Progenitor cell of endocrine pancreas (in vitro differentiated cells): ENCODE measurements at regions not wholly inside any gene's neighbourhood (a gene's known extent, or its start where the extent isn't known, plus 50 kb on each side); places are given as distances from the start of the nearest gene placed in this dataset.

ENCODE experiments used
- DNase-seq: peaks from one replicate; pipeline ENCODE4 v3.0.0; 2021; ENCODE audit warnings: low spot score; ENCODE audit not compliant: unreplicated experiment
- H3K27ac Mint-ChIP-seq: 2 replicates; pipeline ENCODE4 v1.8.0; 2021; ENCODE audit warnings: mild to moderate bottlenecking, moderate library complexity, mixed read lengths
- H3K27me3 Mint-ChIP-seq: 2 replicates; pipeline ENCODE4 v1.8.0; 2021; ENCODE audit warnings: mixed read lengths
- H3K36me3 Mint-ChIP-seq: 2 replicates; pipeline ENCODE4 v1.8.0; 2022; ENCODE audit warnings: mixed read lengths; ENCODE audit not compliant: insufficient read depth
- H3K4me1 Mint-ChIP-seq: 2 replicates; pipeline ENCODE4 v1.8.0; 2021; ENCODE audit warnings: low read depth, mixed read lengths
- H3K4me3 Mint-ChIP-seq: 2 replicates; pipeline ENCODE4 v1.8.0; 2021; ENCODE audit warnings: low read depth, mild to moderate bottlenecking, moderate library complexity, mixed read lengths
- H3K9me3 Mint-ChIP-seq: 2 replicates; pipeline ENCODE4 v1.8.0; 2021; ENCODE audit warnings: low read depth, mixed read lengths
- CTCF ChIP-seq: fragments of 200-600 bp; sonication (generic); IDR thresholded peaks from one replicate; pipeline ENCODE4 v1.5.0; 2021; ENCODE audit warnings: antibody characterized with exemption, mild to moderate bottlenecking; ENCODE audit not compliant: unreplicated experiment

DNA sequence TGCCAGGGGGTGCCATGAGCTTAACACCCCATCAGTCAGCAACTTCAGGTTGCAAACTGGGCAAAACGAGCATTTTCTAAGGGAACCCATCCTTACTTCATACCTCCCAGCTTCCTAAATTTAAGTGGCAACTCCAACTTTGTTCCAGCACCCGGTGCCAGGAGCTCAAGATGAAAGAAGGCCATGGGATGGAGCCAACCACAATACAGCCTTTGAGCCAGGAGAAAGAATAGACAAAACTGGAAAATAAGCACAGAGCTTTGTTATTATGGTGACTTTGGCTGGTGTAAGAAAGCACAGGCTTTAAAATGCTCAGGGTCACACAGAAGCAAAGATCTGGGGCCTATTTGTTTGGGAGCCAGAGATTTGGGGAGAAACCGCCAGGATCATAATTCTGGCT lies 388.7 kb upstream of the MGMT start:
- H3K27me3 Mint-ChIP-seq, result peaks cover 12% of the 10 kb centered on the region
- no peak for DNase-seq
- no peaks in the 10 kb centered on the region for H3K4me1 Mint-ChIP-seq
- no peak overlapping the region for H3K27ac Mint-ChIP-seq
- no peak for TF ChIP-seq CTCF
- no peaks in the 10 kb centered on the region for H3K36me3 Mint-ChIP-seq
- peaks cover 12% of the 10 kb centered on the region for H3K9me3 Mint-ChIP-seq
- H3K4me3 Mint-ChIP-seq, result no peak overlapping the region

- H3K9me3 Mint-ChIP-seq, result peaks cover 14% of the 10 kb centered on the region
- H3K36me3 Mint-ChIP-seq, result no peaks in the 10 kb centered on the region
- H3K4me1 Mint-ChIP-seq, result no peaks in the 10 kb centered on the region
- DNase-seq, result no peak
- H3K27me3 Mint-ChIP-seq, result peaks cover 12% of the 10 kb centered on the region
- H3K27ac Mint-ChIP-seq, result no peak overlapping the region
- no peak overlapping the region for H3K4me3 Mint-ChIP-seq
- no peak for TF ChIP-seq CTCF
Observed at GRCh38 chr10:129078746-129079145, 388.3 kb upstream of the MGMT start.

DNA sequence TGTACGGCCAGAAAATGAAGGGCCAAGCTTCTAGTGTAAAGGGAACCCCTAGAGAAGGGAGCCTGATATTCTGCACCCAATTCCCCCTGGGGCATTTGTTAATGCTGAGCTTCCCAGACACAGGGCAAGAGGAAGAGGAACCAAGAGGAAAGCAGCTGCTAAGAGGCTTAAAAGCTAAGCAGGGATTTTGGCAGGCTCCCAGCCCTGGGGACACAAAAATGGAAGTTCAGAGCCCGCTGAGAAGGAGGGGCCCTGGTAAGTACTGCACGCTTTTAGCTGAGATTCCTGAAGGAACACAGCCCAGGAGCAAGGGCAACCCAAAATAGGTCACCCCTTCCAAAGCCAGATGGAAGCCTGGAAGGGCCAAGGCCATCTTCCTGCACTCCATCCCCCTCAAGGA lies 387.3 kb upstream of the MGMT start:
- no peaks in the 10 kb centered on the region for H3K4me1 Mint-ChIP-seq
- H3K27ac Mint-ChIP-seq, result no peak overlapping the region
- DNase-seq, result no peak
- peaks cover 10% of the 10 kb centered on the region for H3K27me3 Mint-ChIP-seq
- peaks cover 21% of the 10 kb centered on the region for H3K9me3 Mint-ChIP-seq
- no peak overlapping the region for H3K4me3 Mint-ChIP-seq
- H3K36me3 Mint-ChIP-seq, result no peaks in the 10 kb centered on the region
- no peak for TF ChIP-seq CTCF

DNA sequence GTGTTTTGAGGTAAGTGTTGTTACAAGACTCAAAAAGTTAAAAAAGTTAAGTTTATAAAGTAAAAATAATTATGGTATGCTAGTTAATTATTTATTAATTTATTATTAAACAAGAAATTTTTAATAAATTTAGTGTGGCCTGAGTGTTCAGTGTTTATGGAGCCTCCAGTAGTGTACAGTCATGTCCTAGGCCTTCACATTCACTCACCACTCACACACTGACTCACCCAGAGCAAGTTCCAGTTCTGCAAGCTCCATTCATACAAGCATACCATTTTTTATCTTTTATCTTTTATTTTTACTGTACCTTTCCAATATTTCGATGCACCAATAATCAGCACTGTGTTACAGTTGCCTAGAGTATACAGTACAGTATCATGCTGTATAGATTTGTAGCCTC lies 381.2 kb upstream of the MGMT start:
- H3K4me3 Mint-ChIP-seq, result no peak overlapping the region
- no peaks in the 10 kb centered on the region for H3K36me3 Mint-ChIP-seq
- no peak for TF ChIP-seq CTCF
- H3K9me3 Mint-ChIP-seq, result peaks cover 12% of the 10 kb centered on the region
- no peak overlapping the region for H3K27ac Mint-ChIP-seq
- DNase-seq, result no peak
- H3K27me3 Mint-ChIP-seq, result peaks cover 11% of the 10 kb centered on the region
- H3K4me1 Mint-ChIP-seq, result no peaks in the 10 kb centered on the region

DNA sequence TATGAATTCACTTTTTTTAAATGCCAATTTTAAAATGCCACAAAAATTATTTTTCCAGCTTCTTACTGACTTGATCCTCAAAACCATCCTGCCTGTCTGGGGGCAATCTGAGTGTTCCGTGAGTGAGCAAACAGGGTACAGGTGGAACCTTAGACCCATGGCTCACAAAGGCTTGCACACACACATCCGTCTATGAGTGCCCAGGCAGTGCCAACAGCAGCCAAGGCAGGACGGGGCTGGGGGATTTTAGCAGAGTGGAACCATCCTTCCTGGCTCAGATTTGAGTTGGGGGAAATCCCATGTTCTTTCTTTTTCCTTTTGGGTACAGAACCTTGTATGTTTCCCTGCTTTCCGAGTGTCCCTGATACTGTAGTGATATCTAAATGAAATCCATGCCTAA lies 377.7 kb upstream of the MGMT start:
- Mint-ChIP-seq H3K27ac (no peak overlapping the region), H3K4me3 (no peak overlapping the region), H3K9me3 (peaks cover 3% of the 10 kb centered on the region), H3K27me3 (peaks cover 28% of the 10 kb centered on the region), H3K4me1 (no peaks in the 10 kb centered on the region), H3K36me3 (no peaks in the 10 kb centered on the region)
- no peak for TF ChIP-seq CTCF
- no peak for DNase-seq
